SK-N-DZ (cell line): ENCODE measurements at regions not wholly inside any gene's neighbourhood (a gene's known extent, or its start where the extent isn't known, plus 50 kb on each side); places are given as distances from the start of the nearest gene placed in this dataset.

ENCODE experiments used
- DNase-seq: peaks from one replicate; pipeline ENCODE4 v3.0.0-alpha.2; 2015; ENCODE audit warnings: low spot score

GRCh38 chr1:106055855-106056254, 1000.6 kb upstream of the PRMT6 start:
- no peak for DNase-seq

- no peak for DNase-seq
These were observed 994.6 kb upstream of the PRMT6 start for GRCh38 chr1:106061586-106062495.

GRCh38 chr1:106063510-106063909, 993.0 kb upstream of the PRMT6 start:
- peak; percentile 91 for DNase-seq

GRCh38 chr1:106072909-106073600, 983.4 kb upstream of the PRMT6 start:
- no peak for DNase-seq

- no peak for DNase-seq
These were observed 975.7 kb upstream of the PRMT6 start for GRCh38 chr1:106080608-106081325.

GRCh38 chr1:106111044-106111443, 945.4 kb upstream of the PRMT6 start:
- no peak for DNase-seq

GRCh38 chr1:106113851-106114250, 942.6 kb upstream of the PRMT6 start:
- no peak for DNase-seq

- DNase-seq, result no peak
These were observed 935.7 kb upstream of the PRMT6 start for GRCh38 chr1:106120789-106121188.

GRCh38 chr1:106121728-106122127, 934.7 kb upstream of the PRMT6 start:
- no peak for DNase-seq

- no peak for DNase-seq
These were observed 921.9 kb upstream of the PRMT6 start for GRCh38 chr1:106134561-106134960.

GRCh38 chr1:106173101-106173500, 883.4 kb upstream of the PRMT6 start:
- no peak for DNase-seq

- DNase-seq, result no peak
These were observed 877.7 kb upstream of the PRMT6 start for GRCh38 chr1:106178791-106179190.

- DNase-seq, result no peak
These were observed 874.6 kb upstream of the PRMT6 start for GRCh38 chr1:106181866-106182265.

GRCh38 chr1:106185089-106185488, 871.4 kb upstream of the PRMT6 start:
- DNase-seq, result no peak

- DNase-seq, result no peak
These were observed 866.7 kb upstream of the PRMT6 start for GRCh38 chr1:106189780-106190179.

GRCh38 chr1:106194206-106194605, 862.3 kb upstream of the PRMT6 start:
- DNase-seq, result no peak

GRCh38 chr1:106200711-106201110, 855.8 kb upstream of the PRMT6 start:
- no peak for DNase-seq

GRCh38 chr1:106207185-106207584, 849.3 kb upstream of the PRMT6 start:
- DNase-seq, result peak; percentile 29

- no peak for DNase-seq
These were observed 838.7 kb upstream of the PRMT6 start for GRCh38 chr1:106217765-106218164.

GRCh38 chr1:106222403-106222802, 834.1 kb upstream of the PRMT6 start:
- no peak for DNase-seq

GRCh38 chr1:106223213-106223612, 833.3 kb upstream of the PRMT6 start:
- no peak for DNase-seq

- no peak for DNase-seq
These were observed 832.0 kb upstream of the PRMT6 start for GRCh38 chr1:106224426-106224825.
